ENCODE measurements at regions not wholly inside any gene's neighbourhood (a gene's known extent, or its start where the extent isn't known, plus 50 kb on each side); places are given as distances from the start of the nearest gene placed in this dataset.

GRCh38 chr5:88663793-88664216 lies 219.2 kb downstream of the MEF2C start:
- Histone ChIP-seq H3K56ac (ENCODE audit: insufficient read length, low read depth, low read length) (no peak overlapping the region), H2BK12ac (ENCODE audit: insufficient read length, low read depth, low read length) (peak overlapping the region; percentile 8), H3K23ac (ENCODE audit: insufficient read length, low read depth, low read length) (no peak overlapping the region), H2AK5ac (ENCODE audit: insufficient read length, low read length) (no peak overlapping the region), H3K9ac (ENCODE audit: extremely low read depth, insufficient read length, low read length) (no peak overlapping the region), H3K18ac (ENCODE audit: insufficient read length, low read depth, low read length) (no peak overlapping the region), H3K14ac (ENCODE audit: insufficient read depth, low read length) (no peak overlapping the region), H3K27me3 (ENCODE audit: insufficient read depth, low read length) (peaks cover 46% of the 10 kb centered on the region), H3K9me3 (ENCODE audit: control insufficient read depth, low read depth, low read length) (no peaks in the 10 kb centered on the region), H4K5ac (ENCODE audit: insufficient read length, low read depth, low read length) (no peak overlapping the region), H3K4me2 (ENCODE audit: insufficient read depth, insufficient read length, low read length) (no peak overlapping the region), H2BK15ac (ENCODE audit: low read depth, low read length) (no peak overlapping the region), H3K4me1 (ENCODE audit: insufficient read depth, low read length) (0 out of 2 replicates have a peak, but pooled peaks cover 5% of the 10 kb centered on the region), H4K20me1 (ENCODE audit: control insufficient read depth, insufficient read depth, insufficient read length) (no peaks in the 10 kb centered on the region), H2AFZ (ENCODE audit: low read length) (no peak overlapping the region), H4K8ac (replicated peaks; ENCODE audit: insufficient read length, low read depth, low read length) (no peak overlapping the region), H3K4ac (ENCODE audit: low read depth, low read length) (no peak overlapping the region), H3T11ph (ENCODE audit: low read length) (no peak overlapping the region), H3K23me2 (ENCODE audit: insufficient read length, low read depth, low read length, poor library complexity, severe bottlenecking) (peaks cover 19% of the 10 kb centered on the region), H2BK20ac (ENCODE audit: low read depth, low read length, poor library complexity, severe bottlenecking) (no peak overlapping the region), H2BK5ac (ENCODE audit: insufficient read length, low read length) (no peak overlapping the region), H3K27ac (ENCODE audit: insufficient read length, low read depth, low read length) (no peak overlapping the region), H3K79me1 (ENCODE audit: insufficient read depth, low read depth, low read length, poor library complexity, severe bottlenecking) (no peaks in the 10 kb centered on the region), H2BK120ac (ENCODE audit: low read depth, low read length, poor library complexity, severe bottlenecking) (no peak overlapping the region), H4K91ac (ENCODE audit: insufficient read length, low read depth, low read length) (no peak overlapping the region), H3K79me2 (ENCODE audit: insufficient read depth, low read length) (no peaks in the 10 kb centered on the region)
- no CpG with 5 or more reads among the region's 7 CpGs for WGBS (ENCODE audit: extremely low coverage, insufficient read length, low lambda C conversion rate)
- Mint-ChIP-seq H3K4me1 (peaks cover 78 to 84% of the 10 kb centered on the region in 2 experiments), H3K27ac (peak overlapping the region in 1 of 3 experiments; percentile 72; a peak in 1 of 7 replicates), H3K27me3 (ENCODE audit: low read depth) (peaks cover 92% of the 10 kb centered on the region), H3K4me3 (no peak overlapping the region), H3K9me3 (peaks cover 0 to 3% of the 10 kb centered on the region in 2 experiments; a peak in 2 of 5 replicates), H3K36me3 (ENCODE audit: insufficient read depth in 1 of 3, low read depth in 3 of 3) (no peaks in the 10 kb centered on the region)
- TF ChIP-seq CTCF (conservative IDR thresholded peaks at IDR 0.05) = no peak
- no peak for DNase-seq
